Dendritic cell treated with granulocyte-macrophage colony-stimulating factor and Interleukin-4, amounts not matched to agents 40 ng/mL and 50 ng/mL, for 4 days (primary cell): ENCODE measurements at regions not wholly inside any gene's neighbourhood (a gene's known extent, or its start where the extent isn't known, plus 50 kb on each side); places are given as distances from the start of the nearest gene placed in this dataset.

ENCODE experiments used
- H3K27ac Mint-ChIP-seq: one replicate; pipeline ENCODE4 v1.8.0; 2022; ENCODE audit warnings: mild to moderate bottlenecking, mixed read lengths
- H3K27me3 Mint-ChIP-seq: one replicate; pipeline ENCODE4 v1.8.0; 2022; ENCODE audit warnings: mild to moderate bottlenecking, mixed read lengths
- H3K36me3 Mint-ChIP-seq: one replicate; pipeline ENCODE4 v1.8.0; 2022; ENCODE audit warnings: low read depth, mixed read lengths
- H3K4me1 Mint-ChIP-seq: one replicate; pipeline ENCODE4 v1.8.0; 2022; ENCODE audit warnings: low read depth, mixed read lengths
- H3K4me3 Mint-ChIP-seq: one replicate; pipeline ENCODE4 v1.8.0; 2022; ENCODE audit warnings: mild to moderate bottlenecking, moderate library complexity, mixed read lengths
- H3K9me3 Mint-ChIP-seq: one replicate; pipeline ENCODE4 v1.8.0; 2022; ENCODE audit warnings: mixed read lengths
- intact Hi-C: fragments of 100-400 bp; cut with micrococcal nuclease; formaldehyde crosslinking; loops from one replicate; pipeline ENCODE4 v1.15.0; 2022

DNA sequence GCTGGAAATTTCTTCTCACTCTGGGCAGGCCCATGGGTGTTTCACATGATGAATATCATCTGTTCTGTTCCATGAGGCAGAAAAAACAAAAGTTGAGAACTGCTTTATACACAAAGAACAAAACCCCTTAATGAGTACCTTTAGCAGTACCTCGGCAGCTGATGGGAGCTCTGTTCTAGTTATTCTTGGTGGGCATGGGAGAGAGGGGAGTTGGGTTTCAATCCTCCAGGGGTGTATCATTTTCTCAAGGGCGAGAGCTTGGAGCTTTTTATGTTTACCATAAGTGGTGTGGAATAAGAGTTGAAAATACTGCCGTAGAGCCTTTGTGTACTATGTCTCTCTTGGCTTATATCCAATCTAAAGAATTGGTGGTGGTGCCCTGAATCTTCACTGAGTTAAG is 103.3 kb upstream of the ZNF608 start:
- Mint-ChIP-seq H3K27me3 (peaks cover 3% of the 10 kb centered on the region), H3K36me3 (no peaks in the 10 kb centered on the region), H3K4me3 (no peak overlapping the region), H3K27ac (no peak overlapping the region), H3K9me3 (peaks cover 9% of the 10 kb centered on the region), H3K4me1 (peaks cover 19% of the 10 kb centered on the region)
- intact Hi-C loops: loop anchor here (10.0 kb wide), 1 partner anchor 95 kb away; no protein-coding TSS in a partner anchor

DNA sequence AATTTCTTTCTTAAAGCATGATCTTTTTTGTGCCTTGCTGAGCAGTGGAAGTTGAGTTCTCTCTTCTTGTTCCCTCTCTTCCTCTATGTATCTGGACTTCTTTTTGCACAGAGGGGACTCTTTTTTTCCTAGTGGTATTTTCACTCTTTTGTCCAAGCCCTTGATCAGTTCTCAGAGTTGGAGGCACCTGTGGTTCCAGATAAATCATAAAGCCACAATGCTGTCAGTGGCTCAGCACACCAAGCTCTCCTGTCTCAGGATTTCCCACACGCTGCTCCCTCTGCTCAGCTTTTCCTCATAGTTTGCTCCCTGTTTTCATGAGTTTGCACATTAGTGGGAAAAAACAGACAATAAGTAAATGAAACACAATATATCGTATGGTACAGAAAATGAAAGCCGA is 110.3 kb upstream of the ZNF608 start:
- Mint-ChIP-seq H3K4me1 (peaks cover 24% of the 10 kb centered on the region), H3K9me3 (peaks cover 2% of the 10 kb centered on the region), H3K36me3 (no peaks in the 10 kb centered on the region), H3K27me3 (no peaks in the 10 kb centered on the region), H3K27ac (peak overlapping the region; percentile 17), H3K4me3 (no peak overlapping the region)
- intact Hi-C loops: no loop called here

DNA sequence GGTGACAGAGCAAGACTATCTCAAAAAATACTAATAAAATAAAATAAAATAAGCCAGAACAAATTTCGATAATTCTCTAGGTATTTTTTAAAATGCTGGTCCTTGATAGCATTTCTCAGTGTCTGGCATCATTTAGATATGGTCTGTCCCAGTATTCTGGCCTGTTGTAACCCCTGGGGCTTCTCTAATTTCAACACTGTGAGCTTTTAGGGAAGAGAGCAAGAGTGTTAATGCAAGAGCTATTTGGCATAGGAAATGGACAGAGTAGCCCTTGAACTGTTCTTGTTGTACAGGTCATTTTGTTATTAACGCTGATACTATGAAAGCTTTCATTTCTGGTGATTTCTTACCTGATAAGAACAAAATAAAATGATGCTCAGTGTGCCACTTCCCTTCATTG is 112.2 kb upstream of the ZNF608 start:
- intact Hi-C loops: no loop called here
- Mint-ChIP-seq H3K4me3 (no peak overlapping the region), H3K9me3 (no peaks in the 10 kb centered on the region), H3K36me3 (no peaks in the 10 kb centered on the region), H3K27ac (peak overlapping the region; percentile 39), H3K4me1 (peaks cover 24% of the 10 kb centered on the region), H3K27me3 (no peaks in the 10 kb centered on the region)

DNA sequence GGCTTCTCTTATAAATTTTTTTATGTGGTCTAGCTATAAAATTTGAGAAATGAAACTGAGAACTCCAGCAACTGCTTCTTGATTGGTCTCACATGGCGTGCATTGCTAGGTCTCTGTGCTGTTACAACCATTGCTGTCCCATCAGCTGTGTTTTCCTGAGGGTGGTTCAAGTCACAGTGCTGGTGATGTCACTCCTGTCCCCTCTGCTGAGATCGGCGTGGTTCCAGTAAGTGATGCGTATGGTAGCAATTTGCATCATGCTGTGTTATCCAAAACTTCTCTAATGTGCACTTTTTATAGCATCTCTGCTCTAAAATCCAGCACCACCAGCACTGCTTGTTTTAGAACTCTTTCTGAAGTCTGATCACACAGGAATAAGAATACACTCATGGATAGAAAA is 112.6 kb upstream of the ZNF608 start:
- intact Hi-C loops: no loop called here
- no peaks in the 10 kb centered on the region for H3K27me3 Mint-ChIP-seq
- H3K4me1 Mint-ChIP-seq: peaks cover 24% of the 10 kb centered on the region
- no peaks in the 10 kb centered on the region for H3K9me3 Mint-ChIP-seq
- H3K36me3 Mint-ChIP-seq: no peaks in the 10 kb centered on the region
- H3K4me3 Mint-ChIP-seq: peak overlapping the region; percentile 17
- peak overlapping the region; percentile 39 for H3K27ac Mint-ChIP-seq

DNA sequence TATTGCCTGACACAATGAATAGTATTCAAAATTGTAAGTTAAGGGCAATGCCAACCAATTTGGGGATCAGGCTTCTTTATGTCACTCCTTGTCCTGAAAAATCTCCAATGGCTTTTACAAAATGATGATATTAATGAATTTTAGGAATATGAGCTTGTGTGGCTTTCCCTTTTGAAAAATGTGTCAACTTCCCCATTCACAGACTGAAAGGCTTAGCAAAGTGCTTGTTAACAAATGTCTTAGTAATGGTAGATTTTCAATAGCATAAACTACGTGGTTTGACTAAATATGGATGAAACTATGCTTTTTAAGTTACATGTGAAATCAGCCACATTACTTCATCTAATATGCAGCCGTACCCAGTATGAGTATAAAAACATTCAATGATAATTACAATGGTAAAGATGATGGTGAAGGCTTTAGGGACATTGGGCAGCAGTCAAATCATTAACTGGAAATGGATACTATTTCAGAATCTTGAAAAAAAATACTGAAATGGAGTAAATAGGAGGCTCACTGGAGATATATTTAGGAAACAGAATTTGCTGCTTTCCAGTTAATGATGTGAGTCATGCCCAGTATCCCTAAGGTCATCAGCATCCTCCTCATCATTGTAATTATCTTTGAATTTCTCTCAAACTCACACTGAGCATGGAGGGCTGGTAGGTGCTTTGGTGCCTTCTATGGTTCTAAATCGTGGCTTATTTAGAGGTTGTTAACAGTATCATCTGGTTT is 113.3 kb upstream of the ZNF608 start:
- Mint-ChIP-seq H3K4me3 (no peak overlapping the region), H3K36me3 (no peaks in the 10 kb centered on the region), H3K9me3 (no peaks in the 10 kb centered on the region), H3K27ac (no peak overlapping the region), H3K27me3 (no peaks in the 10 kb centered on the region), H3K4me1 (peaks cover 24% of the 10 kb centered on the region)
- intact Hi-C loops: no loop called here

DNA sequence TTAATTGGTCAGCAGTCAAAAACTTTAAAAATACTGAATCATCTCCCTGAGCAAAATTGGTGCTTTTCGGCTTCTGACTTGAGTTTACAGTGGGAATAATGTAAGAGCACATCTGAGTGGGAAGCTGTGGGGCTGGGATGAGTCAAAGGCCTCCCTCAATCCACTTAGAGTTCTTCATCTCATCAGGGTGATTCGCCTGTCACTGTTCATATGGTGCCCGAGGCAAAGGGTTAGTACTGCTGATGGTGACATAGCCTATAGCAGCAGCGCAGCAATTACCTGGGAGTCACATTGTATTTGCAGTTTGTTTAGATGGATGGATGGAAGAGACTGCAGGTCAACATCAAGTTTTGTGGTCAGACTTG is 113.8 kb upstream of the ZNF608 start:
- H3K9me3 Mint-ChIP-seq: no peaks in the 10 kb centered on the region

DNA sequence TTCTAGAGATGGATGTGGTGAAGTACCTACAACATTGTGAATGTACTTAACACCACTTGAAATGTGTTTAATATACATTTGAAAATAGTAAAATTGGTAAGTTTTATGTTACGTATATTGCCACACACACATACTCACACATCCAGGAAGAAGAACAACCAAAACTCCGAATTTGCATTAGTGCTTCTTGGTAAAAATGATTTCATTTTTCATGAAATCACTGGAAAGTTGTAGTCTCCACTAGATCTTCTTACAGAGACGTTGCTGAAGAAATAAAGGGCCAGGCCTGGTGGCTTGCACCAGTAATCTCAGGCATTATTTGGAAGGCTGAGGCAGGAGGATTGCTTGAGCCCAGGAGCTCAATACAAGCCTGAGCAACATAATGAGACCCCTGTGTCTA is 118.6 kb upstream of the ZNF608 start:
- Mint-ChIP-seq H3K9me3 (no peaks in the 10 kb centered on the region), H3K4me1 (peaks cover 23% of the 10 kb centered on the region), H3K36me3 (no peaks in the 10 kb centered on the region), H3K27me3 (peaks cover 2% of the 10 kb centered on the region), H3K4me3 (no peak overlapping the region), H3K27ac (no peak overlapping the region)
- intact Hi-C loops: no loop called here

More for the DNA sequence above, 113.8 kb upstream of the ZNF608 start:
- Mint-ChIP-seq H3K27me3 (no peaks in the 10 kb centered on the region), H3K27ac (no peak overlapping the region), H3K36me3 (no peaks in the 10 kb centered on the region), H3K4me3 (no peak overlapping the region), H3K4me1 (peaks cover 27% of the 10 kb centered on the region)
- intact Hi-C loops: no loop called here

DNA sequence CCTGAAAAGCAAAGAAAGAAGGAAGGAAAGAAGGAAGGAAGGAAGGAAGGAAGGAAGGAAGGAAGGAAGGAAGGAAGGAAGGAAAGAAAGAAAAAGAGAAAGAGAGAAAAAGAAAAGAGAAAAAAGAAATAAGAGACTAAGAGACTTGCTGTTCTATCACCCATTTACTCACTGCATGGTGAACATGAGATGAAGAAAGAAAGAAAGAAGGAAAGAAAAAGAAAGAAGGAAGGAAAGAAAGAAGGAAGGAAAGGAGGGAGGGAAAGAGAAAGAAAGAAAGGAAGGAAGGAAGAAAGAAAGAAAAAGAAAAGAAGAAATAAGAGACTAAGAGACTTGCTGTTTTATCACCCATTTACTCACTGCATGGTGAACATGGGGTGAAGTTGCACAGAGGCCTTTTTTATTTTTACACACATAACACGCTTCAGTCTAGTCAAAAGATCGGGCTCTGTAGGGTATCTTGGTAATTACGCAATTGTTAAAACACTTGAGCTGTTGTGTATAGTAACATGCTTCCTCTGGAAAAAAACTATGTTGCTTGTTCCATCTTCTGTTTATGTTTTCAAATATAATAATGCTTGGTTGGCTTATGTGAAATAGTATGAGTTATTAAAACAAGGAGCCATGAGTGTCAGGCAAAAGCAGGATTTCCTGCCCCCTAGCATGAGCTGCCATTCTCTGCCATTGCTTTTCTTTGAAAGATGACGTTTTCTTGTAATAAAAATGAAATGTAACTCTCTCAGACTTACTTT is 119.3 kb upstream of the ZNF608 start:
- no peak overlapping the region for H3K27ac Mint-ChIP-seq
- no peaks in the 10 kb centered on the region for H3K36me3 Mint-ChIP-seq
- intact Hi-C loops: no loop called here
- H3K27me3 Mint-ChIP-seq: peaks cover 2% of the 10 kb centered on the region
- no peaks in the 10 kb centered on the region for H3K9me3 Mint-ChIP-seq
- peaks cover 23% of the 10 kb centered on the region for H3K4me1 Mint-ChIP-seq
- no peak overlapping the region for H3K4me3 Mint-ChIP-seq

DNA sequence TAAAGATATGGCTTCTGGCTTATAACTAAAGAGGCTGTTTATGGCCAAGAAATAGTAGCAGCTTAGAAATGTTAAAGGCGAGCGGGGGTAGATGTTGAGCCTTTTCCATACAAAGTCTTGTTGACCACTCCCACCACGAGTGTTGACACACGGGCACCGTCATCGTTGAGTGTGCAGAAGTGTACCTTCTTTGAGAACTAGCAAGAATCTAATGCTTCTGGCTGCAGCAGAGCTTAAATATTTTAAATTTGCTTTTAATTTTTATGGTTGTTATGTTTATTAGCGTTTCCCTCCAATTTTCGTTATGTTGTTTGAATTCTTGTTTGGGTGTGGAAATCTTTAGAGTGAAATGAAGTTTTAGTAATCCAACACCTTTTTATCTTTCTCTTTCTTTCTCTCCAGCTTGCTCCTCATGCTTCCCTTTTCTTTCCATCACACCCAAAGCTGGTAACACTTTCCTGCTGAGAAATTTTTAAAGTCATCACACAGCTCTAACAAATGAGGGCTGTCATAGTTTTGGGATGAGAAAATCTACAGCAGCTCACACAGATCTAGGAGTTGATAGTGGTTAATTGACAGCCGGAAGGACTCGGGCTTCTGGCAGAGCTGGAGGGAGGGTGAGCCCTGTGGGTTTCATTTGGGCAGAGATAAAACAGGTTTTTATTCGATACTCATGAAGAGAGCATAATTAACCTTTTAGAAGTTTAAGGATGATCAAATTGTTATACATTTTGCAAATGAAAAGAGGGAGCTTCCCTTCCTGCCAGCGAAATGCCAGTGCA is 120.1 kb upstream of the ZNF608 start:
- H3K4me3 Mint-ChIP-seq: no peak overlapping the region
- intact Hi-C loops: no loop called here
- H3K4me1 Mint-ChIP-seq: peaks cover 23% of the 10 kb centered on the region
- H3K27ac Mint-ChIP-seq: no peak overlapping the region
- no peaks in the 10 kb centered on the region for H3K9me3 Mint-ChIP-seq
- H3K36me3 Mint-ChIP-seq: no peaks in the 10 kb centered on the region
- H3K27me3 Mint-ChIP-seq: peaks cover 2% of the 10 kb centered on the region

DNA sequence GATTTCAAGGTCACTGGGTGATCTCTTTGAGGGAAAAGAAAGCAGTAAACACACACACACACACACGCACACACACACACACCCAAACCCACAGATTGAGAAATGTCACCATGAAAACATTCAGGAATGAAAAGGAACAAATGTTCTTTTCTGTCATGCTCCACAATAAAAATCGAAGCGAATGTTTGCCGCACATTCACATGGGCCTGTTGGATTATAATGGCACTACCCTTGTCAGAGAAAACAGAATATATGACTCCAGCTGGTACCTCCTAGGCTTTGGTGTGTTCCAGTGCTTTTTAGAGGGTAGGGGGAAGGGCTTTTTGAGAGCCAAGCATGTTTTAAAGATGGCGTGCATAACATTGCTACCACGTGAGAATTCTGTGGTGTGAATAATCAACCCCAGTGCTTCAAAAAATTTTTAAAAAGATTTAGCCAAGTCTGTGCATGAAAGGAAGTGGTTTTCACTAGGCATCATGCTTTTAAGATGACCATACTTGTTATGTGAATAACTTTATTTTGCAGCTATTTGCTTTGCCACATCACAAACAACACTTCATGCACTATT is 120.8 kb upstream of the ZNF608 start:
- Mint-ChIP-seq H3K36me3 (no peaks in the 10 kb centered on the region), H3K27ac (no peak overlapping the region), H3K4me3 (no peak overlapping the region), H3K4me1 (peaks cover 23% of the 10 kb centered on the region), H3K27me3 (peaks cover 2% of the 10 kb centered on the region), H3K9me3 (no peaks in the 10 kb centered on the region)
- intact Hi-C loops: no loop called here

DNA sequence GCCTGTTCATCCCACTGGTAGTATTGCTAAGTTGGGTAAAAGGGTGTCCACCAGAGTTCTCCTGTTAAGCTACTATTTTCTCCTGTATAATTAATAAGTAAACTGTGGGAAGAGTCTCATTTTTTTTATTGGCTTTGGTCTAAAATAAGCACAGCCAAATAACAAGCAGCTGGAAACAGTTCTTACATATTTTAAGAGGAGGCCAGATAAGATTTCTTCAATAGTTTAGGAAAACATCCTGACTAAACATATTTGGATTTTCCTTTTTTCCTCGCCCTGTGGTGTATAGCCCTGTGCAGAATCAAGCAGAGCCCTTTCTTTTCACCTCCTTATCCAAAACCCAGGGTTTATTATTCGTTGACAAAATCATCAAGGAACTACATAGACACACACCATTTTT is 122.2 kb upstream of the ZNF608 start:
- Mint-ChIP-seq H3K9me3 (no peaks in the 10 kb centered on the region), H3K4me3 (no peak overlapping the region)
- intact Hi-C loops: no loop called here

DNA sequence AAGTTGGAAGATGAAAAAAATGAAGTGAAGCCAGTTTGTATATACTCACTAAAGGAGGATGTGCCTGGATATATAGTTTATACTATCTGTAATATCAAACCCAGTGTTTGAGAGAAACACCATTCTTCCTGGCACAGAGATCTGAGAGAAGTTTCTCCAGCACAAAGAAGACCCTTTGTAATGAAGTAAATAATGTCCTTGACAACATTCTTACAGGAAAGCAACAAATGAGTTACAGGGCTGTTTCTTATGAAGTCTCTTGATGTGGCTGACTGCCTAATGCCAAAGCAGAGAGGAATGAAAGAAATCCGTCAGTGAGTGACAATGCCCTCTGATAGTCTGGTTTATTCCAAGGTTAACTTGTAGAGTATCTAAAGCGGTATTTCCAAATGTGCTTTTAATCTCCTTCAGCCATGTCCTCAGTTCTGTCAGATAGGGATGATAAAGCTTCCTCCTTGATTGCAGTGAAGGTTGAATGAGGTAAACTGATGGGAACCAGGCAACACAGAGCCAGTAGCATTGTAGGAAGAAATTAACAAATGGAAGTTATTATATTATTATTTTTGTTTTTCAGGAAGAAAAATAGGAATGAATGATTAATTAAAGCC is 123.1 kb upstream of the ZNF608 start:
- Mint-ChIP-seq H3K36me3 (no peaks in the 10 kb centered on the region), H3K27me3 (peaks cover 2% of the 10 kb centered on the region), H3K4me3 (no peak overlapping the region), H3K27ac (no peak overlapping the region), H3K4me1 (peaks cover 23% of the 10 kb centered on the region), H3K9me3 (no peaks in the 10 kb centered on the region)
- intact Hi-C loops: no loop called here

More for the DNA sequence above, 122.2 kb upstream of the ZNF608 start:
- H3K27me3 Mint-ChIP-seq: peaks cover 2% of the 10 kb centered on the region
- H3K36me3 Mint-ChIP-seq: no peaks in the 10 kb centered on the region
- H3K4me1 Mint-ChIP-seq: peaks cover 23% of the 10 kb centered on the region
- no peak overlapping the region for H3K27ac Mint-ChIP-seq

DNA sequence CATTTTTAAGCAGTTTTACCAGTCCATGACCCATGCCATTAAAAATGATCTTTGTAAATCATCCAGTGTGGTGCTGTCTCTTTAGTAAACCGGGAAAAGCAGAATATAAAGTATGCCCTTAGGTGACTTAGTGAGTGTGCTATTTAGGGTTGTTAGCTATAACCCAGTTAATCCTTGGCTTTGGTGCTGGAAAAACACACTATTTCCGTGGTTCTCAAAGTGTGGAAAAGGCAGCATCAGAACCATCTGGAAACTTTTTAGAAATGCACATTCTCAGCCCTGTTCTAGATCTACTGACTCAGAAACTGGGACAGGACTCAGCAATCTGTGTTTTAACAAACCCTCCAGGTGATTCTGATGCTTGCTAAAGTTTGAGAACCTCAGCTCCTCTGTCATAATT is 123.6 kb upstream of the ZNF608 start:
- peaks cover 2% of the 10 kb centered on the region for H3K27me3 Mint-ChIP-seq
- H3K27ac Mint-ChIP-seq: no peak overlapping the region
- no peaks in the 10 kb centered on the region for H3K36me3 Mint-ChIP-seq
- peaks cover 23% of the 10 kb centered on the region for H3K4me1 Mint-ChIP-seq
- intact Hi-C loops: no loop called here
- no peak overlapping the region for H3K4me3 Mint-ChIP-seq
- no peaks in the 10 kb centered on the region for H3K9me3 Mint-ChIP-seq
